ENCODE measurements at regions not wholly inside any gene's neighbourhood (a gene's known extent, or its start where the extent isn't known, plus 50 kb on each side); places are given as distances from the start of the nearest gene placed in this dataset. TPM values are rescaled to one million over a fixed set of nuclear protein-coding genes. Genes with fewer than 3 reads are reported as not detected.

Small RNA genes lying in the stretch of these regions (small RNA-seq; reads per million reads assigned to genes)
- gene RN7SL659P (ENCODE audit: low replicate concordance) (not detected), gene RNA5SP293 (ENCODE audit: low replicate concordance) (not detected), gene RNU6-1064P (ENCODE audit: low replicate concordance) (not detected), gene RNU6-996P (ENCODE audit: low replicate concordance) (not detected)
